ENCODE measurements at regions not wholly inside any gene's neighbourhood (a gene's known extent, or its start where the extent isn't known, plus 50 kb on each side); places are given as distances from the start of the nearest gene placed in this dataset.
A peak's percentile ranks its signal among the peaks of the same experiment; 100 is the strongest.

- peaks cover 31% of the 10 kb centered on the region for H3K27me3 ChIP-seq
- H3K9me3 ChIP-seq, result no peaks in the 10 kb centered on the region
- WGBS, 2 donors (ENCODE audit: low coverage in 1 of 2), result 83 to 90% methylated on average over 9 of the region's 10 CpGs
- no peaks in the 10 kb centered on the region for H3K4me1 ChIP-seq
- H3K4me3 ChIP-seq, result no peak overlapping the region
- no peaks in the 10 kb centered on the region for H3K36me3 ChIP-seq
- TF ChIP-seq CTCF (IDR thresholded peaks at IDR 0.05) (no peak), POLR2A (IDR thresholded peaks at IDR 0.05) (no peak), POLR2AphosphoS5 (IDR thresholded peaks at IDR 0.05) (no peak), EP300 (IDR thresholded peaks at IDR 0.05) (no peak)
- ATAC-seq, result no peak
- H3K27ac ChIP-seq, result no peak overlapping the region
Measured at GRCh38 chr1:47522935-47523834, 85.3 kb downstream of the FOXD2 start.

- H3K9me3 ChIP-seq, result peaks cover 0 to 2% (median 0%) of the 10 kb centered on the region in 3 donors
- no peak overlapping the region for H3K27ac ChIP-seq
- WGBS, 2 donors (ENCODE audit: low coverage in 1 of 2), result 20 to 62% methylated on average over 1 to 4 of the region's 4 CpGs
- no peak overlapping the region for H3K4me3 ChIP-seq
- H3K36me3 ChIP-seq, result no peaks in the 10 kb centered on the region
- ATAC-seq, result no peak
- TF ChIP-seq POLR2A (IDR thresholded peaks at IDR 0.05), result no peak
- no peak for TF ChIP-seq CTCF (IDR thresholded peaks at IDR 0.05)
- TF ChIP-seq POLR2AphosphoS5 (IDR thresholded peaks at IDR 0.05), result no peak
- TF ChIP-seq EP300 (IDR thresholded peaks at IDR 0.05), result no peak
- H3K4me1 ChIP-seq, result no peaks in the 10 kb centered on the region
- peaks cover 26% of the 10 kb centered on the region for H3K27me3 ChIP-seq
Measured at GRCh38 chr1:47523835-47524215, 86.0 kb downstream of the FOXD2 start.

- WGBS, 2 donors (ENCODE audit: low coverage in 1 of 2), result 64 to 80% methylated on average over 3 to 6 of the region's 7 CpGs
- no peak overlapping the region for H3K4me3 ChIP-seq
- H3K9me3 ChIP-seq, result peaks cover 0 to 6% (median 0%) of the 10 kb centered on the region in 3 donors
- no peak for TF ChIP-seq POLR2A (IDR thresholded peaks at IDR 0.05)
- no peak for TF ChIP-seq POLR2AphosphoS5 (IDR thresholded peaks at IDR 0.05)
- no peak for TF ChIP-seq CTCF (IDR thresholded peaks at IDR 0.05)
- TF ChIP-seq EP300 (IDR thresholded peaks at IDR 0.05), result no peak
- H3K27ac ChIP-seq, result no peak overlapping the region
- no peak for ATAC-seq
- H3K4me1 ChIP-seq, result no peaks in the 10 kb centered on the region
- peaks cover 26% of the 10 kb centered on the region for H3K27me3 ChIP-seq
- H3K36me3 ChIP-seq, result no peaks in the 10 kb centered on the region
Measured at GRCh38 chr1:47524272-47524671, 86.4 kb downstream of the FOXD2 start.

- TF ChIP-seq EP300 (IDR thresholded peaks at IDR 0.05) (no peak), POLR2AphosphoS5 (IDR thresholded peaks at IDR 0.05) (no peak), CTCF (IDR thresholded peaks at IDR 0.05) (peak in 1 of 4 experiments; percentile 30)
- WGBS, 2 donors (ENCODE audit: low coverage in 1 of 2), result 39 to 48% methylated on average over 3 to 6 of the region's 7 CpGs
- H3K4me3 ChIP-seq, result no peak overlapping the region
- peaks cover 26% of the 10 kb centered on the region for H3K27me3 ChIP-seq
- H3K9me3 ChIP-seq, result peaks cover 0 to 11% (median 0%) of the 10 kb centered on the region in 3 donors
- peaks cover 0 to 4% (median 0%) of the 10 kb centered on the region in 3 donors for H3K4me1 ChIP-seq
- no peaks in the 10 kb centered on the region for H3K36me3 ChIP-seq
- no peak overlapping the region for H3K27ac ChIP-seq
- no peak for ATAC-seq
Measured at GRCh38 chr1:47527653-47528272, 89.9 kb downstream of the FOXD2 start.

All from gastroesophageal sphincter (tissue), 4 donors.